ENCODE measurements at regions not wholly inside any gene's neighbourhood (a gene's known extent, or its start where the extent isn't known, plus 50 kb on each side); places are given as distances from the start of the nearest gene placed in this dataset.

- TF ChIP-seq CTCF (conservative IDR thresholded peaks at IDR 0.05 in 1 of 2, IDR thresholded peaks at IDR 0.05 in 1 of 2; ENCODE audit: extremely low read depth in 1 of 2, insufficient read depth in 1 of 2, low read depth in 1 of 2, low read length in 2 of 2) (no peak), EZH2 (IDR thresholded peaks at IDR 0.05; ENCODE audit: borderline replicate concordance, low read length) (no peak)
These were observed 93.6 kb downstream of the RPL27A start for GRCh38 chr11:8776209-8776608.
